ENCODE measurements at regions not wholly inside any gene's neighbourhood (a gene's known extent, or its start where the extent isn't known, plus 50 kb on each side); places are given as distances from the start of the nearest gene placed in this dataset.

GRCh38 chrX:26672571-26672970, 456.6 kb downstream of the MAGEB5 start (continued):
- TF ChIP-seq CEBPZ (IDR thresholded peaks at IDR 0.05; ENCODE audit: low read depth, low read length): no peak
- TF ChIP-seq ZZZ3 (IDR thresholded peaks at IDR 0.05; ENCODE audit: control insufficient read depth, insufficient read length, low read depth): no peak
- TF ChIP-seq SMAD1 (IDR thresholded peaks at IDR 0.05; ENCODE audit: low read depth, partially characterized antibody): no peak
- TF ChIP-seq PAX5 (IDR thresholded peaks at IDR 0.05; ENCODE audit: borderline replicate concordance, low read depth, low read length): no peak
- TF ChIP-seq SMAD5 (IDR thresholded peaks at IDR 0.05; ENCODE audit: low read depth): no peak
- TF ChIP-seq RB1 (IDR thresholded peaks at IDR 0.05; ENCODE audit: borderline replicate concordance): no peak
- no peak for TF ChIP-seq IRF5 (IDR thresholded peaks at IDR 0.05; ENCODE audit: borderline replicate concordance)

GRCh38 chrX:26670521-26670920, 454.6 kb downstream of the MAGEB5 start:
- Histone ChIP-seq H3K79me2 (ENCODE audit: control insufficient read depth, insufficient read depth, low read length) (no peaks in the 10 kb centered on the region), H3K27me3 (replicated peaks in 1 of 2; ENCODE audit: control insufficient read depth in 2 of 2, insufficient read depth in 2 of 2, low read length in 1 of 2) (no peaks in the 10 kb centered on the region), H3K27ac (ENCODE audit: control insufficient read depth, insufficient read depth) (no peak overlapping the region), H3K9ac (ENCODE audit: control insufficient read depth, insufficient read depth, low read length) (no peak overlapping the region), H3K4me2 (ENCODE audit: control insufficient read depth, insufficient read depth) (no peak overlapping the region), H4K20me1 (ENCODE audit: control insufficient read depth, insufficient read depth) (no peaks in the 10 kb centered on the region), H2AFZ (ENCODE audit: control insufficient read depth, low read depth, low read length) (no peak overlapping the region), H3K36me3 (ENCODE audit: control insufficient read depth in 2 of 2, insufficient read depth in 2 of 2, low read length in 1 of 2) (no peaks in the 10 kb centered on the region), H3K4me3 (no peak overlapping the region), H3K4me1 (ENCODE audit: control insufficient read depth, insufficient read depth, low read length) (no peaks in the 10 kb centered on the region), H3K9me3 (replicated peaks; ENCODE audit: control insufficient read depth, insufficient read depth, low read length) (no peaks in the 10 kb centered on the region)
- ChIA-PET RAD21 (ENCODE audit: unreplicated experiment) (no interaction called here), POLR2A (no interaction called here), SMC1A (ENCODE audit: uncharacterized antibody, unreplicated experiment) (no interaction called here), CTCF (interaction anchor here (0.6 to 1.2 kb wide), 2 partner anchors 77 to 86 kb away, joined by 3 read pairs; no protein-coding TSS in a partner anchor)
- ATAC-seq (no peak), DNase-seq (ENCODE audit: low read depth, low spot score) (no peak), FAIRE-seq (no peak)
- intact Hi-C loops (cut with micrococcal nuclease; ENCODE audit: unreplicated experiment): no loop called here
- no TSS peak for BruUV-seq (replicated peaks)
- WGBS (ENCODE audit: insufficient coverage, insufficient replicate concordance, low lambda C conversion rate, missing lambda C conversion rate): 0% methylated on average over 1 of the region's 1 CpG
- in situ Hi-C loops (cut with MboI): no loop called here
- TF ChIP-seq KLF5 (IDR thresholded peaks at IDR 0.05; ENCODE audit: partially characterized antibody): no peak
- TF ChIP-seq IRF3 (IDR thresholded peaks at IDR 0.05): no peak
- TF ChIP-seq NFYA (IDR thresholded peaks at IDR 0.05; ENCODE audit: borderline replicate concordance, low read depth, low read length): no peak
- no peak for TF ChIP-seq NFIC (IDR thresholded peaks at IDR 0.05; ENCODE audit: low read depth, low read length)
- no peak for TF ChIP-seq E4F1 (IDR thresholded peaks at IDR 0.05; ENCODE audit: borderline replicate concordance, partially characterized antibody)
- no peak for TF ChIP-seq SREBF2 (IDR thresholded peaks at IDR 0.05; ENCODE audit: low read length)

All from GM12878 (cell line).